ENCODE measurements at regions not wholly inside any gene's neighbourhood (a gene's known extent, or its start where the extent isn't known, plus 50 kb on each side); places are given as distances from the start of the nearest gene placed in this dataset.

DNA sequence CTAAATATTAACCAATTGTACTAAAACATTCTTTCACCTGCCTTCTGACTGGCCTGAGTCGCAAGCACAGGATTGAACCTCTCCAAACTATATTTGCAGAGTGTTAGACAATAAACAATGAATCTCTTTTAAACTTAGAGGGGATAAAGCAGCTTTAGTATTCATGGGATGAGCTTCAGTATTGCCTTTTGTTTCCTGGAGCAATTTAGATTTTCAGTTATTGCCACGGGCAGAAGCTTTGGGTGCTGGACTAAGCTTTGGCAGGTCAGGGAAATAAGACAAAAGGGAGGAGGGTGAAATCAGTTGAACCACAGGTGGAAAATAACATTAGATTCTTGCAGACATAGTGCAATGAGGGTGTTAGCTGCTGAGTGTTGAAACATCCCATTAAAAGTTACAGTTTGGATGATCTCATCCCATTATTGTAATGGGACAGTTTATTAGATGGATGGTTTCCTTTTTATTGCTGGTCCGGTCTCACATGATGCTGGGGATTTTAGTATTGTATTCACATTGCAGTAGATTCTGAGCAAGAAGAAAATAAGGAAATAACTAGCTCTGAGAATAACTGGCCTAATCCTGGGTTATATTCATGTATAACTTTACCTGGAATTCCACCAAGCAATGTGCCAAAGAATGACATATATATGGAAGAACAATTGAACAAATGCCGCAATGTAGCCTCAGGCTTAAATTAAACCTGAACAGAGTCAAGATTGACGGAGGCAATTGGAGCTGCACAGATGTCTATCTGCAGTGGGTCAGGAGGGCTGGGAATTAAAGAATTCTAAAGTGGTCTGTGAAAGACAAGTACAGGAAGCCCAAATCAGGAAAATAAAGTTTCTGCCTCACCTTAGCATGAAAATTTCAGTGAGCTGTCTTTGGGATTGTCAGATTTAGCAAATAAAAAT is 1092.8 kb upstream of the SEL1L start:
- no peak for TF ChIP-seq POLR2AphosphoS5 (IDR thresholded peaks at IDR 0.05; ENCODE audit: low read depth, low read length)
- TF ChIP-seq SPI1 (IDR thresholded peaks at IDR 0.05; ENCODE audit: low read depth, low read length), result no peak
- no peak for TF ChIP-seq POLR2A (IDR thresholded peaks at IDR 0.05; ENCODE audit: low read depth, low read length)
- no peak for TF ChIP-seq POU2F2 (IDR thresholded peaks at IDR 0.05; ENCODE audit: low read depth, low read length)
- no peak for TF ChIP-seq TAF1 (IDR thresholded peaks at IDR 0.05; ENCODE audit: low read depth, low read length)

Measured in GM12891 (cell line).